ENCODE measurements at regions not wholly inside any gene's neighbourhood (a gene's known extent, or its start where the extent isn't known, plus 50 kb on each side); places are given as distances from the start of the nearest gene placed in this dataset.
"Not testable (repeated sequence)": the region's sequence is repeated elsewhere in the genome, so short reads cannot be mapped to it uniquely, and the experiment has no call there.

GRCh38 chr3:84692261-84692660 lies 266.5 kb upstream of the CADM2 start:
- in situ Hi-C loops (cut with MboI; ENCODE audit: low sequenced_read_pairs) = no loop called here
- Histone ChIP-seq H2BK5ac (ENCODE audit: low read depth, low read length, poor library complexity, severe bottlenecking) (no peak overlapping the region), H4K8ac (ENCODE audit: low read depth in 2 of 2, low read length in 2 of 2) (no peak overlapping the region), H4K91ac (ENCODE audit: insufficient read depth, low read depth, low read length) (no peak overlapping the region), H3K9me3 (ENCODE audit: control insufficient read depth, insufficient read depth, low read length) (peaks cover 11% of the 10 kb centered on the region), H3K27me3 (ENCODE audit: control insufficient read depth, insufficient read depth, low read length) (no peaks in the 10 kb centered on the region), H2BK20ac (ENCODE audit: low read depth, low read length) (no peak overlapping the region), H3K4me3 (ENCODE audit: insufficient read depth, low read depth, low read length) (no peak overlapping the region), H2AK9ac (replicated peaks; ENCODE audit: low read depth, low read length, poor library complexity) (no peak overlapping the region), H3K9ac (ENCODE audit: low read depth, low read length) (no peak overlapping the region), H3K9me1 (ENCODE audit: insufficient read depth, low read length) (no peaks in the 10 kb centered on the region), H2AFZ (replicated peaks; ENCODE audit: low read length, poor library complexity) (no peak overlapping the region), H2BK120ac (ENCODE audit: low read depth, low read length) (no peak overlapping the region), H3K4ac (ENCODE audit: low read depth, low read length) (no peak overlapping the region), H2AK5ac (ENCODE audit: low read depth, low read length) (no peak overlapping the region), H3K4me2 (ENCODE audit: low read depth, low read length) (no peak overlapping the region), H4K20me1 (ENCODE audit: insufficient read depth, low read length) (no peaks in the 10 kb centered on the region), H2BK15ac (ENCODE audit: low read depth, low read length) (no peak overlapping the region), H3K79me1 (ENCODE audit: low read depth in 1 of 2, low read length in 2 of 2) (no peaks in the 10 kb centered on the region), H3K4me1 (ENCODE audit: control insufficient read depth, insufficient read depth, low read length) (no peaks in the 10 kb centered on the region), H3K18ac (ENCODE audit: low read depth, low read length) (no peak overlapping the region), H3K27ac (ENCODE audit: insufficient read depth, low read length) (no peak overlapping the region), H3K56ac (ENCODE audit: extremely low read depth, insufficient read depth, low read length) (no peak overlapping the region), H3K23ac (ENCODE audit: low read depth, low read length) (no peak overlapping the region), H4K5ac (ENCODE audit: low read depth, low read length) (no peak overlapping the region), H3K14ac (replicated peaks; ENCODE audit: low read depth, low read length) (no peak overlapping the region), H3K36me3 (ENCODE audit: control insufficient read depth, insufficient read depth, low read length) (no peaks in the 10 kb centered on the region)
- CTCF ChIA-PET = no interaction called here
- TF ChIP-seq BHLHE40 (IDR thresholded peaks at IDR 0.05; ENCODE audit: low read depth, low read length) (no peak), NFE2L2 (IDR thresholded peaks at IDR 0.05; ENCODE audit: low read depth, low read length) (no peak)
- no peak for DNase-seq
- POLR2A ChIA-PET (ENCODE audit: unreplicated experiment) = no interaction called here
- intact Hi-C loops (cut with micrococcal nuclease) = loop anchor here (10.0 kb wide), 1 partner anchor 1897 kb away; no protein-coding TSS in a partner anchor
- ATAC-seq (ENCODE audit: low read depth) = no peak
- BruUV-seq (replicated peaks) = no TSS peak
- dilution Hi-C loops (cut with HindIII; ENCODE audit: low sequenced_read_pairs, unreplicated experiment) = no loop called here
- no CpG with 5 or more reads among the region's 2 CpGs for WGBS, 2 experiments (ENCODE audit: extremely low coverage in 2 of 2, insufficient read length in 1 of 2)

GRCh38 chr3:84710288-84710687 lies 248.5 kb upstream of the CADM2 start:
- H3K56ac ChIP-seq (ENCODE audit: extremely low read depth, insufficient read depth, low read length); BruUV-seq (replicated peaks); H3K27ac ChIP-seq (ENCODE audit: insufficient read depth, low read length); H3K27me3 ChIP-seq (ENCODE audit: control insufficient read depth, insufficient read depth, low read length); H2AFZ ChIP-seq (replicated peaks; ENCODE audit: low read length, poor library complexity); H2BK15ac ChIP-seq (ENCODE audit: low read depth, low read length); CTCF ChIA-PET; H3K79me1 ChIP-seq (ENCODE audit: low read depth in 1 of 2, low read length in 2 of 2); H2AK9ac ChIP-seq (replicated peaks; ENCODE audit: low read depth, low read length, poor library complexity); H3K4me1 ChIP-seq (ENCODE audit: control insufficient read depth, insufficient read depth, low read length); H4K5ac ChIP-seq (ENCODE audit: low read depth, low read length); H4K91ac ChIP-seq (ENCODE audit: insufficient read depth, low read depth, low read length); intact Hi-C loops (cut with micrococcal nuclease); H4K20me1 ChIP-seq (ENCODE audit: insufficient read depth, low read length); H4K8ac ChIP-seq (ENCODE audit: low read depth in 2 of 2, low read length in 2 of 2); DNase-seq; H3K18ac ChIP-seq (ENCODE audit: low read depth, low read length); POLR2A ChIA-PET (ENCODE audit: unreplicated experiment); H3K4me3 ChIP-seq (ENCODE audit: insufficient read depth, low read depth, low read length); H3K23ac ChIP-seq (ENCODE audit: low read depth, low read length); ATAC-seq (ENCODE audit: low read depth); H2AK5ac ChIP-seq (ENCODE audit: low read depth, low read length); H3K36me3 ChIP-seq (ENCODE audit: control insufficient read depth, insufficient read depth, low read length); dilution Hi-C loops (cut with HindIII; ENCODE audit: low sequenced_read_pairs, unreplicated experiment); H2BK20ac ChIP-seq (ENCODE audit: low read depth, low read length); in situ Hi-C loops (cut with MboI; ENCODE audit: low sequenced_read_pairs); H3K9me1 ChIP-seq (ENCODE audit: insufficient read depth, low read length); H2BK120ac ChIP-seq (ENCODE audit: low read depth, low read length); H2BK5ac ChIP-seq (ENCODE audit: low read depth, low read length, poor library complexity, severe bottlenecking); H3K9ac ChIP-seq (ENCODE audit: low read depth, low read length); H3K4ac ChIP-seq (ENCODE audit: low read depth, low read length); H3K9me3 ChIP-seq (ENCODE audit: control insufficient read depth, insufficient read depth, low read length); H3K4me2 ChIP-seq (ENCODE audit: low read depth, low read length); H3K14ac ChIP-seq (replicated peaks; ENCODE audit: low read depth, low read length): not testable (repeated sequence)
- no CpG with 5 or more reads among the region's 1 CpG for WGBS, 2 experiments (ENCODE audit: extremely low coverage in 2 of 2, insufficient read length in 1 of 2)

Measured in IMR-90 (cell line).